GM21423 (cell line): ENCODE measurements at regions not wholly inside any gene's neighbourhood (a gene's known extent, or its start where the extent isn't known, plus 50 kb on each side); places are given as distances from the start of the nearest gene placed in this dataset.
"Not testable (repeated sequence)": the region's sequence is repeated elsewhere in the genome, so short reads cannot be mapped to it uniquely, and the experiment has no call there.

Experiments
- ATAC-seq: cut with Tn5 transposase; IDR thresholded peaks from one replicate; pipeline ENCODE4 v1.9.1; 2021; ENCODE audit warnings: mild to moderate bottlenecking, moderate library complexity; ENCODE audit not compliant: unreplicated experiment

DNA sequence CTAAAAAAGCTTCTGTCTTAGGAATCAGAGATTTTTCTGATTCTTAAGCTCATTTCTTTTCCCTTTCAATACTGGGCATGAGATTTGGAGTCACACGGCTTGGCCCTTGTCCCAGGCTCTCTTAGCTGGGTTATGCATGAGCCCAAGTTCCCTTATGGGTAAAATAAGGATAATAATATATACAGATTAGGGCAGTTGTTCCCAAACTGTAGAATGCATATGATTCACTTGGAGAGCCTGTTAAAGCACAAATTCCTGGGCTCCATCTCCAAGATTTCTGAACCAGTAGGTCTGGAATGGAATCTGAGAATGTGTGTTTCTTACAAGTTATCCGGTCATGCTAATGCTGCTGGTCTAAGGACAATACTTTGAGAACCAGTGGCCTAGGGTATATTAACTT, 154.0 kb downstream of the REEP3 start:
- no peak for ATAC-seq

DNA sequence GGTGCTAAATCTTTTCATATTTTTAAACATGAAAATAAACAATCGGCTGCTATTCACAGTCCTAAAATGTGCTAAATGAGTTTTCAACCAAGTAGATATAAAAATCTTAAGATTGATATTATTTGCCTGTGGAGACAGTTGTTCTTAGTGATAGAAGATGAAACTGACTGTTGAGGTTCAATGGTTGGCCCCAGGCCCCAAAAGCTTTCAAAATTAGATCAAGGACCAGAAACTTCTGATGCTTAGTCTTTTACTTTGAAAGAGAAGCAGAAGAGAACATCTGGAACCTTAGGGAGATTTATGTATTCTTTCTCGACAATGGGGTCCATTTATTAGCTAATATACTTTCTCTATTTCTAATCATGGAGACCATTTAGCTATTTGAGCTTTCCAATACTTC, 155.8 kb downstream of the REEP3 start:
- ATAC-seq = no peak

DNA sequence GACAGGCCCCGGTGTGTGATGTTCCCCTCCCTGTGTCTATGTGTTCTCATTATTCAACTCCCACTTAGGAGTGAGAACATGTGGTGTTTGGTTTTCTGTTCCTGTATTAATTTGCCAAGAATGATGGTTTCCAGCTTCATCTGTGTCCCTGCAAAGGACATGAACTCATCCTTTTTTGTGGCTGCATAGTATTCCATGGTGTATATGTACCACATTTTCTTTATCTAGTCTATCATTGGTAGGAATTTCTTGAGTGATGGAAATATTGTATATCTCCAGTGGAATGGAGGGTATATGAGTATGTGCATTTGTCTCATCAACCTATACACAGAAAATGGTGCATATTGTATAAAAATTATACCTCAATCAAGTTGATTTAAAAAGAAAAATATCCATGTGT, 159.3 kb downstream of the REEP3 start:
- ATAC-seq = not testable (repeated sequence)

DNA sequence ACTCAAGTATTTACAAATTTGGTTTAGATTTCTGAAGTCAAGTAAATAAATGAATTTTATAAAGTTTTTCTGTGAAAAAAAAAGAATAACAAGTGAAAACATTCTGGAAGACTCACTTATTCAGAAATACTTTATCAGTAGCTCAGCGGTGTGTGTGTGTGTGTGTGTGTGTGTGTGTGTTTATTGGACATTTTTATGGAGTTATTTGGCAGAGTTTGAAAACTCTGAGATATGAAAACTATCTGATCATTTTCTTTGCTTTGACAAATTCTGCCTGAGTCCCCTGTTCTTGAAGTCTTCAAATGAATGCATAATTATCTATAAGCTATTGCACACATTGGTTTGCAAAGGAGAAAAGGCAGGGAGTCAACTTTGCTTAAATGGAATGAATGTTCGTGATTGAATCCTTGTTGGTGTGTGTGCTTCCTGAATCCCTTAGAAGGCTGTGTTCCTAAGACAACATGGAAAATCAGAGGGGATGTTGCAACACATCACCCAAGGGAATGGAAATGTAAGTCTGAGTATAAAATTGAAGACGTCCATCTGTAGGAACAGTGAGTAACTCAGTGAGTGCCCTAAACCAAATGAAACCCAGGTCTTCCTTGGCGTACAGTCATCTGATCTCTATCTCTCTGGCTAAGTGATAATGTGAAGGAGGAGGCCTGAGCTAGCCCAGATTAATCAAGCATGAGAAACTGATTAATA, 160.9 kb downstream of the REEP3 start:
- ATAC-seq = no peak

DNA sequence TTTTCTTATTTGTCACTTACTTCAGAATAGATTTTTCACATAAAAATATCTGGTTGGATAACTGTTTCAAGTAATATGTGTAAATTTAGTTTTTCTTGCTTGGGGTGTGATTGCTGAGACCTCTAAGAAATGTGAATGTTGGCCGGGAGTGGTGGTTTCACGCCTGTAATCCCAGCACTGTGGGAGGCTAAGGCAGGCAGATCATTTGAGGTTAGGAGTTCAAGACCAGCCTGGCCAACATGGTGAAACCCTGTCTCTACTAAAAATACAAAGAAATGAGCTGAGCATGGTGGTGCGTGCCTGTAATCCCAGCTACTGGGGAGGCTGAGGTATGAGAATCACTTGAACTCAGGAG, 161.5 kb downstream of the REEP3 start:
- not testable (repeated sequence) for ATAC-seq

DNA sequence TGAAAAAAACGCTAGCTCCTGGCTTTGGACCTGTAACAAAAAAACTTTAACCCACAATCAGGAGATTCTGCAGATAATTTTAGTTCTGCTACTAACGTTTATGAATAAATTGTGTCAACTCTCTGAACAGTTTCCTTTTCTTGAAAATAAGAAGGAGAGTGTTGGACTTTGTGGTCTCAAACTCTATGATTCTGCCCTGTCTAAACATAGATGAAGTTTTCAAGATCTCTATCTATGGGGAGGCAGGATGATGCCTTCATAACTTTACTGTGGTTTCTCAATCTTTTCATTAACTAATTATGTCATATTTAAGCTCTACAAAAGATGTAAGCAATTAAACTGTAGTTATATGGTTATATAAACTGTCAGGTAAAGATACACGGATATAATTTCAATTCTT, 162.0 kb downstream of the REEP3 start:
- no peak for ATAC-seq

DNA sequence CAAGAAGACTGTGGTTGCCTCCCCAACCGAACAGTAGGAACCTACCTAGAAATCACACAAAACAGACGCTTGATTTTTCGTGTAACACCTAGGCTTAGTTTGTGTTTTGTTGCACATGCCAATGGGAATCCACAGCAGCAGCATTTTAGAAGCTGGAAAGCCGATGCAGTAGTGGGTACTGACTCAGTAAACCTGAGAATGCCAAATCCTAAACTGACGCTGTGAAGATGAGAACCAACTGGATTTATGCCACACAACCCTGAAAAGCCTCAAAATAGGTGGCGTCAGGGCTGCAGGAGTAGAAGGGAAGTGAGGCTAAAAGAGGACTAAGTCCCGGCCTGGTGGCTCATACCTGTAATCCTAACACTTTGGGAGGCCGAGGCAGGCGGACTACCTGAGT, 162.5 kb downstream of the REEP3 start:
- no peak for ATAC-seq

DNA sequence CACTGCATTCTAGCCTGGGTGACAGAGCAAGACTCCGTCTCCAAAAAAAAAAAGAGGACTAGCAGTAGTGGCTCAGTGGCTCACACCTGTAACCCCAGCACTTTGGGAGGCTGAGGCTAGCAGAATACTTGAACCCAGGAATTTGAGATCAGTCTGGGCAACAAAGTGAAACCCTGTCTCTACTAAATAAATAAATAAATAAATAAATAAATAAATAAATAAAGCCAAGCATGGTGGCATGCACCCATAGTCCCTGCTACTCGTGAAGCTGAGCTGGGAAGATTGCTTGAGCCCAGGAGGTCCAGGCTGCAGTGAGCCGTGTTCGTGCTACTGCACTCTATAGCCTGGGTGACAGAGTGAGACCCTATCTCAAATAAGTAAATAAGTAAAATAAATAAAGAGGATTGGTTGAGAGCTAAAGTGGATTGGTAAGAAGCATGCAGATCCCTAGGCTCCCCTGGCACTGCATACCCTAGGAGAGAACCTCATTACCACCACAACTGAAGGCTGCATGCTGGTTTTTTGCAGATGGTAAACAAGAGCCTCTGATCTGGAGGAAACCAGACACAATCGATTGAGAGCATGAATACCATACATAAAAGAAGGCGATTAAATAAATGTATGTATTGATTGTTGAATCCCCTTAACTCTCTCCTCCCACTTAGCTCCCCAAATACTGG, 163.2 kb downstream of the REEP3 start:
- no peak for ATAC-seq

DNA sequence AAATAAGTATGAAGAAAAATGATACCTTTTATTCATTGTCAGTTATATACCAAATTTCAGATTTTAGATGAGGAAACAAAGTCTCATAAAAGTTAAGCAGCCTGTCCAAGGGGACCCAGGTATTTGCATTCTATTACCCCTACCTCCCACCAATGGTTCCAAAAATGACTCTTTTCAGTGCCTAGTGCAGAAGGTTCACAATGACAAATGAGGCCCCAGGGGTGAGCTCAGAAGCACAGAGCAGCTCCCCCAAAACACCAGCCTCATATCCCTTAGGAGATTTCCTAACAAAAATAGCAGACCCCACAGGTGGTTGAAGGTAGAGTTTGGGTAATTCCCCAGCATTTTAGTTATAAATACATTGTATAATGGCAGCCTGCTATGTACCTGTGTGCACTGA, 168.6 kb downstream of the REEP3 start:
- ATAC-seq = no peak

DNA sequence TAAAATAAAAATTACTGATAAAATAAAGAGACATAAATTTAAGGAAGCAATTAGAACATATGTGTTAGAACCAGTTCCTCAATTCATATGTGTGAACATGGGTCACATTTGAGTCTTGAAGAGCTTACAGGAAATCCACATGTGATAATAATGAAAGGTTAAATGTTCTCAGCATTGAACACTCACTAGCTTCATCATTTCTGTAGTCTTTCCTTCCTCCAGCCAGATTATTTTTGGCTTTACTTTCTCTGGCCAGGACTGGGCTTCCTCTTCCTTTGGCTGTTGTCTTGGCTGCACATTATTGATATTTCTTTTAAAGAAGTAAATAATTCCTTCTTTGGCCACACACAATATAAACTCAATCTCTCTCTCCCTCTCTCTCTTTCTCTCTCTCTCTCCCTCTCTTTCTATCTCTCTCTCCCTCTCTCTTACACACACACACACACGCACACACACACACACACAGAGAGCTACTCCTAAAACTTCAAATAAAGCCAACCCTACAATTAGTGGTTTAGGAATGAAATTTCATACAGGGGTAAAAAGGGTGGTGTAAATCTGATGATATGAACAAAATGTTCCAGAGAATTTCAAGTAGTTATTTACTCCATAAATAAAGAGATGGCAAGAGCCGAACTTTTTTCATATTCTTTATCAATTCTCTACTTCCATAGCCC, 171.2 kb downstream of the REEP3 start:
- no peak for ATAC-seq

DNA sequence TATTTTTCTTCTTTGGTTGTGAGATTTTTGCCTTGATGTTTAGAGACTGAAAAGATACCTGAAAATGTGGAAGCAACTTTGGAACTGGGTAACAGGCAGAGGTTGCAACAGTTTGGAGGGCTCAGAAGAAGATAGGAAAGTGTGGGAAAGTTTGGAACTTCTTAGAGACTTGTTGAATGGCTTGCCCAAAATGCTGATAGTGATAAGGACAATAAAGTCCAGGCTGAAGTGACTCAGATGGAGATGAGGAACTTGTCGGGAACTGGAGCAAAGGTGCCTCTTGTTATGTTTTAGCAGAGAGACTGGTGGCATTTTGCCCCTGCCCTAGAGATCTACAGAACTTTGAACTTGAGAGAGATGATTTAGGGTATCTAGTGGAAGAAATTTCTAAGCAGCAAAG, 171.8 kb downstream of the REEP3 start:
- not testable (repeated sequence) for ATAC-seq

DNA sequence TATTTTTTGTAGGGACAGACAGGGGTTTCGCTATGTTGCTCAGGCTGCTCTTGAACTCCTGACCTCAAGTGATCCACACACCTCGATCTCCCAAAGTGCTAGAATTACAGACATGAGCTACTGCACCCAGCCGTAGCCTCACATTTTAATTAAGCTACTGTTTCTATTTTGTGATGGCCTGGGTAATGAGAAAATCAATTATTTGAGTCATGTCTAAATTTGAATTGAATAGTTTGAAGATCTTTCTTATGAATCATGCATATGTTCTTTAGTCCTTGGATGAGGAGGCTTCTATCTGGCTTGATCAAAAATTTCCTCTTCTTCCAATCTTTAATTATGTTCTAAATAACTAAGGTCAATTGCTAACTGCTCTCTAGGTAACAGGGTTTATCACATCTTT, 175.0 kb downstream of the REEP3 start:
- ATAC-seq = no peak

DNA sequence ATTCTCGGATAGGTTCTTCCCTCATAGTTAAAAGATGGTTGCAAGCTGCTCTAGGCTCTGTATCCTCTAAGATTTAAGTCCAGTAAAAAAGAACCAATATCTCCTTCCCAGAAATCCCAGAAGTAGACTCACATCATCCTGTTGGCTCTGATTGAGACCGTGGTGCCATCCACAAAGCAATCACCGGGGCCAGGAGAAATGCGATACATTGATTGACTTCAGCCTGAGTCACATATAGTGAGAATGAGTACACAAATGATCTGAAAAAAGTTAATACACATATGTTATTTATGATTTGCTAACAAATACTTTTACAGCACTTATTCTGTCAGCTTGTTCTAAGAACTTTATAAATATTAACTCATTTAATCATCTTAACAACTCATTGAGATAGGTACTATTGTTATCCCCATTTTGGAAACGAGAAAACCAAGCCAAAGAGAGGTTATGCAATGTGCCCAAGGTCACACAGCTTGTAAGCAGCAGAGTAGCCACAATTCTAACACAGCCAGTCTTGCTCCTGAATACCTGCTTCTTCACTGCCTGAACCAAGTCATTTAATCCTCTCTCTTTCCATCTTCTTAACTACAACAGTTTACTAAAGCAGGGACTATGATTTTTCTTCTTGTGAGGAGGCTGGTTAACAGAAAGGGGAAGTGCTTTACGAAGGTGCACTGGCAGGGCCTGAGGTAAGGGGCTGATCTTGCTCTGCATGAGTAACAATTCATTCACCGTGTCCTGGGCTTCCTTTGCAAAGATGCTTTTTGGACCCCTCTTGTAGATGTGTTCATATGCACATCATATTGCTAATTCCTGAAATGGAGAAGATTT, 177.0 kb downstream of the REEP3 start:
- no peak for ATAC-seq

DNA sequence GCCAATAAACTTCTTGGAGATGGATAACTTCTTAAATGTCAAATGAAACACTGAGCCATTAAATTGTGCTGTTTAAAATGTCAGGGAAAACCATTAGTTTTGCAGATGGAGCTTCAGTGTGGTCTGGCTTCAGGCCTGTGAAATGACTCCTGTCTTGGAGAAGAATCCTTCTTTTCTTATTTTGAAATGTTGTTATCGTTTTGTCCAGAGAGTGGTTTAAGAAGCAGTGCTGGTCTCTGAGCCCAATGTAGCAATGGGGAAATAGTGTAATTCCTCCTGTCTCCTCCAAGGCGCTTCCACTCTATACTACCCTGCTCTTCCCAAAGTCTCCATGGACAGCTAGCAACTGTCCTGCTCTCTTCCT, 177.6 kb downstream of the REEP3 start:
- no peak for ATAC-seq

DNA sequence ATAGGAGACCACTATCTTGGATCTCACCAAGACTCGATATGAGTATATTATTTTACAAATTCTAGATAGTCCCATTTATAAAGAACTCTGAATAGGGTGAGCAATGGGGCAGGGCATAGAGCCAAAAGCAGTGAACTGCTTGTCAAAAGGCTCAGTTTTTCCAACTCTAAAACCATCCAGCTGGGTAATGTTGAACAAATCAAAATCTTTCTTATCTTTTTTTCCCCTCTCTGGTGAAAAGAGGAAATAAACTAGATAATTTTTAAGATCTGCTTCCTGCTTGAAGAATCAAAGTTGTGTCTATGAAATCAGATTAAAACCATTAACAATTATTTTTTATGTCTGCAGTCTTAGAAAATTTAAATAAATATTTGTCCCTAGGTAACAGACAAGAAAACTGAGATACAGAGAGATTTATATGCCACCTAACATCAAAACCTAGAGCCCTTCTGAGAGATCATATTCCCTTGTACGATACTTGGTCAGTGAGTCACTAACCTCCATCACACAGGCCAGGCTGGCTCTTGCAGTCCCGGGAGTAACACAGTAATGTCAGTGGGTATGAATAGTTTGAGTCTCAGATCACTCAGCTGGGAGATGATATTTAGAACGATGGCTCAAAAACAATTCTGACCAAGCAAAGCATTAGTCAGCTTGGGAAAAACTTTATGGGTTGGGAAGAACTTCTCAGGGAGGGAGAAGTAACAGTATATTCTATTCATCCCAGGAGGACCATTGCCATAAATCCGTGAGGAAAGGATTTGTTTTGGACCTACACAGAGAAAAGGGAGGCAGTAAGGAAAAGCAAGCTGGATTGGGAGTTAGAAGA, 178.8 kb downstream of the REEP3 start:
- no peak for ATAC-seq

DNA sequence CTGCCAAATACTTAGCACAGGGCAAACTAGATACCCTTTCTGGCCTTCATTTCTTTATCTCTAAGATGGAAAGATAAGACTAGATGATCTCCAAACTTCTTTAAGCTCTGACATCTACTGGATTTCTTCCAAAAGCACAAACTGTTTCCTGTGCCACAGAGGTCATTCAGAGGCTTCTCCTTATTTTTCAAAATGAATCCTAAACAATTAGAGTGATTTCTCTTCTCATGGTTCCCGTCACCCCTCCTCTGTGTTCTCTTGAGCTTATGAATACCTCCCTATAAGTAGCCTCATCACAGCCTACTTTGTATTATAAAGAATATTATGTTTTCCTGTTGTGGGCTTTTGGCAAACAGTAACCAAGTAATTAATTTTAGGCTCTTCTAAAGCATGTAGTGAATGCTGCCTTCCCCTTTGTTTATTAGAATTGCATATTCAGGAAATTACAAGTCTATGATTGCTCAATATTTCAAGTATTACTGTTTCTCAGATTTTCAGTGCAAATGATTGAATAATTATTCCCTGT, 179.5 kb downstream of the REEP3 start:
- no peak for ATAC-seq

DNA sequence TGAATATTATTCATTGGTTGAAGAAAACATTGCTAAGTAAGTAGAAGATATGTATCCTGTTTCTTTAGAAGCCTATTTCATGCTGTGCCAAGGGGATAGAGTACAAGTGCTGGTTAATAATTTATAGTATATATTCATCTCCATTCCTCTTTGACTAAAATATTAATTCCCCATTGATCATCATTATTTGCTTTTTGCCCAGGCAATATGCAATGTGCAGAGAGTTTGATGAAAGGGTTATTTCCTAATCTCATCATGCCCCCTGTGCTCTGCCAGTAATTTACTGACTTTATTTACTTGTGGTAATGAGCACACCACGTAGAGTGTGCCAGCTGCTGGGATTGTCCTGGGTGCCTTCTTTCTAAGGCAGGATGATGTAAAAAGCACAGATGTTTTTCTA, 180.9 kb downstream of the REEP3 start:
- ATAC-seq = no peak

DNA sequence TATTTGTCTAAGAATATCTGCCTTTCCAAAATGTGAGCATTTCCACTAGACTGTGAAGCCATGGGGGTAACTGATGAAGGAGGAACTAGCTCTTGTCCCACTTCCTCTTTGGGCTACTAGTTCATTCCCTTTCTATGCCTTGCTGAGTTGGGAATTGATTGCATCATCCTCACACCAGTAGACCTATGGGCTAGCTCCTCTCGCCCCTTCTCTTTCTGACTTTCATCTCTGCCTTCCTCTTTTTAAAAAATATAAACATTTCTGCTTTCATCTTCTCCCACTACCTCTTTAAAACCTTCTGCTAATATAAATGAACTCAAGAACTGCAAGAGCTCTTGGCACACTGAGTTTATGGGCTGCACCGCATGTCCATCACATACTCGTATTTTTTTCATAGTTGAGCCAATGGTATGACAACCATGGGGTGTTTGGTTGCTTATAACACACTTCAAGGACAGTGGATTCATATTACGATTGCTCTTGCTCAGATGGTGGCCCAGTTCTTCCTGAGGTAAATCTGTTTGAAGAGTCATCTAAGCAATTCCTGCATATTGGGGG, 182.0 kb downstream of the REEP3 start:
- ATAC-seq = no peak

DNA sequence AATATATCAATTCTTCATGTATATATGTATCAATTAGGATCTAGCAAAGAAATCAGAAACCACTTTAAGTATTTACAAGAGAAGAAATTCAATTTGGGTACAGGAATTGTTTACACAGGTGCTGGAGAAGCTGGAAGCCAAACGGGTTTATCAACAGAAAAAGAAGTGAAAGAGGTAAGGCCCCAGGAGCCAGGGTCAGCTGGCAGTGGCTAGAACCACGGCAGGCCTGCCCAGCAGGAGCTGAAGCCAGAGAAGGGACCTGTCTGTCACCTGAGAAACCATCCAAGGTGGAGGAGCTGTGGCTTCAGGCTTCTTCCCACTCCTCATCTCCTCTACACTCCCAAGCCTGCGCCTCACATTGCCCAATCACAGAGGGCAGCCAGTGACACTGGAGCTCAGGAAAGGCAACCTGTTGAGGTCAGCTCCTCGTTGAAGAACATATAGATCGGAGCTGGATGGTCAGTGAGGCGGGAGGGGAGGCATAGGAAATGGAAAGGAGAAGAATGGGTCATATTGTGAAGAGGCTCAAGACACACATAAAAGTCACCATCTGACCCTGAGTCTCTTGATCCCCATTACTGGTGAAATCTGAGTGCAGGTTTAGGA, 182.6 kb downstream of the REEP3 start:
- no peak for ATAC-seq
